Transverse colon (tissue), 4 donors: ENCODE measurements at regions not wholly inside any gene's neighbourhood (a gene's known extent, or its start where the extent isn't known, plus 50 kb on each side); places are given as distances from the start of the nearest gene placed in this dataset.

Experiments
- EP300 ChIP-seq: sonication (generic); formaldehyde crosslinking; IDR thresholded peaks from one replicate; pipeline ENCODE4 v1.6.1; 2017; ENCODE audit warnings: antibody characterized with exemption, low read depth
- POLR2A ChIP-seq: fragments of 450-650 bp; IDR thresholded peaks from one replicate; pipeline ENCODE4 v1.6.1; 2016; ENCODE audit warnings: antibody characterized with exemption, mild to moderate bottlenecking, moderate library complexity
- POLR2AphosphoS5 ChIP-seq, 3 donors: sonication (generic); formaldehyde crosslinking; IDR thresholded peaks; one replicate each; pipeline ENCODE4 v1.6.1; 2016; ENCODE audit warnings: antibody characterized with exemption in 3 of 3
- TF ChIP-seq, protein P1 (sequence below), 5 experiments: fragments of 200-600 bp in 3 of 5; fragments of 450-650 bp in 2 of 5; sonication (generic) in 3 of 5; IDR thresholded peaks; 1 replicate in 2 of 5; 2 replicates in 3 of 5; pipeline ENCODE4 v1.5.1; 2016 to 2017; ENCODE audit warnings: antibody characterized with exemption in 5 of 5, inconsistent platforms in 3 of 5, mild to moderate bottlenecking in 2 of 5, moderate library complexity in 1 of 5

DNA sequence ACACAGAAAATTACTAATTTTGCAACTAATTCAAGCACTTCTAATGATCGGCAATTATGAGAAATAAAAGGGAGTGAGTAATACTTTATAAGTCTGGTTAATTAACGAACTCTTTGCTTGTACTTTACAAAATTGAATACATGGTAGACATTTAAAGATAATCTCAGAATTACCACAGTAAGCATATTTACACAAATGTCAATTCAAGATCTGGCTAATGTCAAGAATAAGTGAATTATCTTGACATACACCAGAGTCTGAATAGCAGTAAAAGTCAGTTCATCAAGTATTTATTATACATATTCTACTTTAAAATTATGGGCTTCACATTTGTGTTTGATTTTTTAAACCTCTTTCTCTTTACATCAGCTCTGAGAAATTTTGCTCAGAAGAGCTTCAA, 643.4 kb downstream of the OLFM4 start:
- TF ChIP-seq, protein P1, sequence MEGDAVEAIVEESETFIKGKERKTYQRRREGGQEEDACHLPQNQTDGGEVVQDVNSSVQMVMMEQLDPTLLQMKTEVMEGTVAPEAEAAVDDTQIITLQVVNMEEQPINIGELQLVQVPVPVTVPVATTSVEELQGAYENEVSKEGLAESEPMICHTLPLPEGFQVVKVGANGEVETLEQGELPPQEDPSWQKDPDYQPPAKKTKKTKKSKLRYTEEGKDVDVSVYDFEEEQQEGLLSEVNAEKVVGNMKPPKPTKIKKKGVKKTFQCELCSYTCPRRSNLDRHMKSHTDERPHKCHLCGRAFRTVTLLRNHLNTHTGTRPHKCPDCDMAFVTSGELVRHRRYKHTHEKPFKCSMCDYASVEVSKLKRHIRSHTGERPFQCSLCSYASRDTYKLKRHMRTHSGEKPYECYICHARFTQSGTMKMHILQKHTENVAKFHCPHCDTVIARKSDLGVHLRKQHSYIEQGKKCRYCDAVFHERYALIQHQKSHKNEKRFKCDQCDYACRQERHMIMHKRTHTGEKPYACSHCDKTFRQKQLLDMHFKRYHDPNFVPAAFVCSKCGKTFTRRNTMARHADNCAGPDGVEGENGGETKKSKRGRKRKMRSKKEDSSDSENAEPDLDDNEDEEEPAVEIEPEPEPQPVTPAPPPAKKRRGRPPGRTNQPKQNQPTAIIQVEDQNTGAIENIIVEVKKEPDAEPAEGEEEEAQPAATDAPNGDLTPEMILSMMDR (IDR thresholded peaks at IDR 0.05), result no peak
- TF ChIP-seq EP300 (no peak), POLR2AphosphoS5 (IDR thresholded peaks at IDR 0.05) (no peak), POLR2A (no peak)
